COR-L47 (cell line): ENCODE measurements at regions not wholly inside any gene's neighbourhood (a gene's known extent, or its start where the extent isn't known, plus 50 kb on each side); places are given as distances from the start of the nearest gene placed in this dataset.
"Not testable (repeated sequence)": the region's sequence is repeated elsewhere in the genome, so short reads cannot be mapped to it uniquely, and the experiment has no call there.

Source experiments
- DNase-seq: peaks from one replicate; lab custom pipeline; 2025; lab: John Stamatoyannopoulos, UW

GRCh38 chr2:42999391-42999841, 207.0 kb upstream of the HAAO start:
- DNase-seq = no peak

- no peak for DNase-seq
Measured at GRCh38 chr2:42998721-42999120, 206.3 kb upstream of the HAAO start.

- DNase-seq = no peak
Measured at GRCh38 chr2:42996528-42996927, 204.1 kb upstream of the HAAO start.

GRCh38 chr2:42995752-42996422, 203.5 kb upstream of the HAAO start:
- no peak for DNase-seq

- not testable (repeated sequence) for DNase-seq
Measured at GRCh38 chr2:42989283-42990081, 197.1 kb upstream of the HAAO start.

- not testable (repeated sequence) for DNase-seq
Measured at GRCh38 chr2:42988055-42988454, 195.7 kb upstream of the HAAO start.

- no peak for DNase-seq
Measured at GRCh38 chr2:42987112-42987922, 194.9 kb upstream of the HAAO start.

GRCh38 chr2:42984617-42985016, 192.2 kb upstream of the HAAO start:
- DNase-seq = no peak

- no peak for DNase-seq
Measured at GRCh38 chr2:42984081-42984480, 191.7 kb upstream of the HAAO start.

GRCh38 chr2:42980764-42981416, 188.5 kb upstream of the HAAO start:
- no peak for DNase-seq

- DNase-seq = no peak
Measured at GRCh38 chr2:42979870-42980763, 187.7 kb upstream of the HAAO start.

- DNase-seq = no peak
Measured at GRCh38 chr2:42979416-42979869, 187.1 kb upstream of the HAAO start.

GRCh38 chr2:42978887-42979415, 186.6 kb upstream of the HAAO start:
- no peak for DNase-seq

GRCh38 chr2:42978175-42978886, 185.9 kb upstream of the HAAO start:
- no peak for DNase-seq

GRCh38 chr2:42977270-42978174, 185.1 kb upstream of the HAAO start:
- no peak for DNase-seq

GRCh38 chr2:42976351-42976750, 184.0 kb upstream of the HAAO start:
- no peak for DNase-seq

- peak; percentile 8 for DNase-seq
Measured at GRCh38 chr2:42974721-42975717, 182.6 kb upstream of the HAAO start.
